IMR-90 (cell line): ENCODE measurements at regions not wholly inside any gene's neighbourhood (a gene's known extent, or its start where the extent isn't known, plus 50 kb on each side); places are given as distances from the start of the nearest gene placed in this dataset.

Experiments
- ATAC-seq: fragments of 200-7000 bp; cut with Tn5 transposase; 2 replicates; pipeline ENCODE4 v1.9.1; 2020; ENCODE audit warnings: low read depth, mild to moderate bottlenecking, moderate library complexity
- BruUV-seq: library from RNA; stranded (reverse); fragments of 400-500 nt; replicated peaks from 2 replicates; lab custom pipeline; 2021; lab: Mats Ljungman, UMichigan
- CTCF ChIA-PET: fragments of 300-600 bp; formaldehyde crosslinking; extraction: SDS; loops from one replicate; lab custom pipeline; 2021; ENCODE audit warnings: antibody characterized with exemption; lab: Yijun Ruan, JAX
- POLR2A ChIA-PET: fragments of 300-600 bp; sonication (Branson Sonifier 250); formaldehyde crosslinking; loops from one replicate; lab custom pipeline; 2022; ENCODE audit warnings: antibody characterized with exemption; ENCODE audit not compliant: unreplicated experiment; lab: Charles Lee
- DNase-seq: peaks from one replicate; pipeline ENCODE4 v3.0.0; 2013
- H2AFZ ChIP-seq: replicated peaks from 2 replicates; pipeline ENCODE3; 2013; ENCODE audit warnings: low read length, mild to moderate bottlenecking; ENCODE audit not compliant: poor library complexity
- H2AK5ac ChIP-seq: 2 replicates; pipeline ENCODE4 v1.6.1; 2013; ENCODE audit warnings: low read depth, low read length, inconsistent platforms
- H2AK9ac ChIP-seq: replicated peaks from 2 replicates; pipeline ENCODE3; 2013; ENCODE audit warnings: mild to moderate bottlenecking, low read depth, low read length, moderate library complexity; ENCODE audit not compliant: poor library complexity
- H2BK120ac ChIP-seq: 2 replicates; pipeline ENCODE4 v1.6.1; 2013; ENCODE audit warnings: low read depth, low read length, inconsistent platforms
- H2BK15ac ChIP-seq: 3 replicates; pipeline ENCODE4 v1.6.1; 2013; ENCODE audit warnings: low read depth, low read length, inconsistent platforms
- H2BK20ac ChIP-seq: 2 replicates; pipeline ENCODE4 v1.6.1; 2013; ENCODE audit warnings: low read depth, mild to moderate bottlenecking, inconsistent platforms, low read length, moderate library complexity
- H2BK5ac ChIP-seq: 2 replicates; pipeline ENCODE4 v1.6.1; 2013; ENCODE audit warnings: mild to moderate bottlenecking, low read depth, low read length, inconsistent platforms; ENCODE audit not compliant: poor library complexity, severe bottlenecking
- H3K14ac ChIP-seq: replicated peaks from 2 replicates; pipeline ENCODE4 v1.6.1; 2013; ENCODE audit warnings: low read depth, low read length, inconsistent platforms
- H3K18ac ChIP-seq: 2 replicates; pipeline ENCODE4 v1.6.1; 2013; ENCODE audit warnings: low read depth, low read length, control low read depth
- H3K23ac ChIP-seq: 2 replicates; pipeline ENCODE4 v1.6.1; 2013; ENCODE audit warnings: low read depth, low read length, inconsistent platforms
- H3K27ac ChIP-seq: 2 replicates; pipeline ENCODE4 v1.5.1; 2013; ENCODE audit warnings: mild to moderate bottlenecking, control low read depth, low read length; ENCODE audit not compliant: insufficient read depth
- H3K27me3 ChIP-seq: 2 replicates; pipeline ENCODE4 v1.6.1; 2013; ENCODE audit warnings: low read length; ENCODE audit not compliant: control insufficient read depth, insufficient read depth
- H3K36me3 ChIP-seq: 2 replicates; pipeline ENCODE4 v1.6.1; 2013; ENCODE audit warnings: low read length, mixed read lengths; ENCODE audit not compliant: control insufficient read depth, insufficient read depth
- H3K4ac ChIP-seq: 2 replicates; pipeline ENCODE4 v1.6.1; 2013; ENCODE audit warnings: low read depth, low read length, inconsistent platforms
- H3K4me1 ChIP-seq: 2 replicates; pipeline ENCODE4 v1.6.1; 2013; ENCODE audit warnings: low read length, mixed read lengths; ENCODE audit not compliant: control insufficient read depth, insufficient read depth
- H3K4me2 ChIP-seq: 2 replicates; pipeline ENCODE4 v1.6.1; 2013; ENCODE audit warnings: low read depth, mild to moderate bottlenecking, control low read depth, low read length, moderate library complexity
- H3K4me3 ChIP-seq: 2 replicates; pipeline ENCODE4 v1.5.1; 2013; ENCODE audit warnings: low read depth, mild to moderate bottlenecking, control low read depth, low read length, moderate library complexity; ENCODE audit not compliant: insufficient read depth
- H3K56ac ChIP-seq: 2 replicates; pipeline ENCODE4 v1.6.1; 2013; ENCODE audit warnings: low read length, inconsistent platforms; ENCODE audit not compliant: insufficient read depth; ENCODE audit errors: extremely low read depth
- H3K79me1 ChIP-seq, 2 experiments: 2 replicates each; pipeline ENCODE4 v1.6.1; 2013; ENCODE audit warnings: low read length in 2 of 2, inconsistent platforms in 1 of 2, low read depth in 1 of 2
- H3K9ac ChIP-seq: 2 replicates; pipeline ENCODE4 v1.6.1; 2013; ENCODE audit warnings: low read depth, low read length, control low read depth
- H3K9me1 ChIP-seq: 2 replicates; pipeline ENCODE4 v1.6.1; 2013; ENCODE audit warnings: low read length, inconsistent platforms; ENCODE audit not compliant: insufficient read depth
- H3K9me3 ChIP-seq: 2 replicates; pipeline ENCODE4 v1.6.1; 2013; ENCODE audit warnings: low read length; ENCODE audit not compliant: control insufficient read depth, insufficient read depth
- H4K20me1 ChIP-seq: 2 replicates; pipeline ENCODE4 v1.6.1; 2013; ENCODE audit warnings: low read length, inconsistent platforms; ENCODE audit not compliant: insufficient read depth
- H4K5ac ChIP-seq: 2 replicates; pipeline ENCODE4 v1.6.1; 2013; ENCODE audit warnings: mild to moderate bottlenecking, low read depth, low read length, control low read depth
- H4K8ac ChIP-seq, 2 experiments: 2 replicates each; pipeline ENCODE4 v1.6.1; 2013; ENCODE audit warnings: low read depth in 2 of 2, low read length in 2 of 2, control low read depth in 1 of 2, inconsistent platforms in 1 of 2
- H4K91ac ChIP-seq: 2 replicates; pipeline ENCODE4 v1.6.1; 2013; ENCODE audit warnings: low read depth, low read length, inconsistent platforms; ENCODE audit not compliant: insufficient read depth
- CHD1 ChIP-seq: IDR thresholded peaks from 2 replicates; pipeline ENCODE4 v1.6.1; 2012; ENCODE audit warnings: low read depth, low read length, improper control_type of control experiment
- ELK1 ChIP-seq: fragments of 150-350 bp; IDR thresholded peaks from 2 replicates; pipeline ENCODE4 v1.6.1; 2016; ENCODE audit warnings: low read depth, mild to moderate bottlenecking, low read length, moderate library complexity, borderline replicate concordance
- MXI1 ChIP-seq: IDR thresholded peaks from 2 replicates; pipeline ENCODE4 v1.6.1; 2012; ENCODE audit warnings: low read depth, mild to moderate bottlenecking, low read length, moderate library complexity, borderline replicate concordance
- POLR2A ChIP-seq: IDR thresholded peaks from 2 replicates; pipeline ENCODE4 v1.6.1; 2012; ENCODE audit warnings: mild to moderate bottlenecking, low read depth, low read length
- RAD21 ChIP-seq: IDR thresholded peaks from 2 replicates; pipeline ENCODE4 v1.6.1; 2012; ENCODE audit warnings: low read length, improper control_type of control experiment
- SMC3 ChIP-seq: fragments of 150-350 bp; IDR thresholded peaks from 2 replicates; pipeline ENCODE4 v1.6.1; 2016; ENCODE audit warnings: low read depth, mild to moderate bottlenecking, antibody characterized with exemption, low read length, moderate library complexity
- dilution Hi-C: fragments of 300-500 bp; cut with HindIII; formaldehyde crosslinking; loops from one replicate; pipeline ENCODE4 v1.14.3; 2018; ENCODE audit warnings: low sequenced_read_pairs; ENCODE audit not compliant: unreplicated experiment
- in situ Hi-C: fragments of 300-500 bp; cut with MboI; formaldehyde crosslinking; loops from 3 replicates; pipeline ENCODE4 v1.14.3; 2019; ENCODE audit warnings: low sequenced_read_pairs, inconsistent platforms, mixed read lengths
- intact Hi-C: fragments of 100-400 bp; cut with micrococcal nuclease; formaldehyde crosslinking; loops from 2 replicates; pipeline ENCODE4 v1.10.0; 2022

GRCh38 chr1:63143482-63143881 lies 178.9 kb upstream of the FOXD3 start:
- ChIA-PET CTCF (no interaction called here), POLR2A (no interaction called here)
- Histone ChIP-seq H3K36me3 (no peaks in the 10 kb centered on the region), H2BK5ac (no peak overlapping the region), H4K8ac (no peak overlapping the region), H4K91ac (no peak overlapping the region), H3K4me2 (no peak overlapping the region), H3K9me1 (no peaks in the 10 kb centered on the region), H2AK5ac (no peak overlapping the region), H3K56ac (no peak overlapping the region), H2BK20ac (no peak overlapping the region), H3K27ac (no peak overlapping the region), H4K20me1 (no peaks in the 10 kb centered on the region), H3K9ac (no peak overlapping the region), H3K27me3 (no peaks in the 10 kb centered on the region), H3K4me1 (no peaks in the 10 kb centered on the region), H3K79me1 (no peaks in the 10 kb centered on the region), H2BK15ac (no peak overlapping the region), H2AFZ (no peak overlapping the region), H3K18ac (no peak overlapping the region), H3K14ac (no peak overlapping the region), H3K9me3 (no peaks in the 10 kb centered on the region), H4K5ac (no peak overlapping the region), H3K23ac (no peak overlapping the region), H2AK9ac (no peak overlapping the region), H3K4ac (no peak overlapping the region), H2BK120ac (no peak overlapping the region), H3K4me3 (no peak overlapping the region)
- dilution Hi-C loops (no loop called here), in situ Hi-C loops (no loop called here), intact Hi-C loops (no loop called here)
- BruUV-seq: no TSS peak
- no peak for TF ChIP-seq MXI1
- no peak for TF ChIP-seq RAD21
- TF ChIP-seq POLR2A: no peak
- TF ChIP-seq CHD1: no peak
- TF ChIP-seq SMC3: no peak
- TF ChIP-seq ELK1: no peak
- no peak for ATAC-seq
- no peak for DNase-seq
